HPDE6-E6E7 (cell line): ENCODE measurements at regions not wholly inside any gene's neighbourhood (a gene's known extent, or its start where the extent isn't known, plus 50 kb on each side); places are given as distances from the start of the nearest gene placed in this dataset.

Experiments
- DNase-seq: peaks from one replicate; pipeline ENCODE4 v3.0.0; 2011; ENCODE audit warnings: missing footprints; ENCODE audit errors: extremely low spot score

GRCh38 chr2:199629301-199629700 lies 171.6 kb upstream of the SATB2 start:
- no peak for DNase-seq

- DNase-seq: no peak
Measured at GRCh38 chr2:199627417-199627816, 169.7 kb upstream of the SATB2 start.

GRCh38 chr2:199624958-199625357 lies 167.2 kb upstream of the SATB2 start:
- no peak for DNase-seq

GRCh38 chr2:199612509-199613130 lies 154.9 kb upstream of the SATB2 start:
- no peak for DNase-seq

GRCh38 chr2:199607914-199608313 lies 150.2 kb upstream of the SATB2 start:
- no peak for DNase-seq

GRCh38 chr2:199606193-199606780 lies 148.5 kb upstream of the SATB2 start:
- no peak for DNase-seq

- no peak for DNase-seq
Measured at GRCh38 chr2:199603721-199604291, 146.1 kb upstream of the SATB2 start.

- no peak for DNase-seq
Measured at GRCh38 chr2:199602896-199603717, 145.4 kb upstream of the SATB2 start.

GRCh38 chr2:199602271-199602895 lies 144.6 kb upstream of the SATB2 start:
- no peak for DNase-seq

- no peak for DNase-seq
Measured at GRCh38 chr2:199596549-199596948, 138.8 kb upstream of the SATB2 start.

GRCh38 chr2:199594443-199594842 lies 136.7 kb upstream of the SATB2 start:
- no peak for DNase-seq

GRCh38 chr2:199591826-199592225 lies 134.1 kb upstream of the SATB2 start:
- DNase-seq: no peak

GRCh38 chr2:199590321-199591203 lies 132.8 kb upstream of the SATB2 start:
- no peak for DNase-seq

GRCh38 chr2:199589306-199589705 lies 131.6 kb upstream of the SATB2 start:
- DNase-seq: no peak

GRCh38 chr2:199588054-199588453 lies 130.3 kb upstream of the SATB2 start:
- no peak for DNase-seq

GRCh38 chr2:199586646-199587045 lies 128.9 kb upstream of the SATB2 start:
- DNase-seq: no peak

GRCh38 chr2:199583676-199584075 lies 125.9 kb upstream of the SATB2 start:
- DNase-seq: no peak

- no peak for DNase-seq
Measured at GRCh38 chr2:199581935-199582360, 124.2 kb upstream of the SATB2 start.

- DNase-seq: no peak
Measured at GRCh38 chr2:199581408-199581807, 123.7 kb upstream of the SATB2 start.

GRCh38 chr2:199575416-199575815 lies 117.7 kb upstream of the SATB2 start:
- DNase-seq: no peak

- no peak for DNase-seq
Measured at GRCh38 chr2:199572571-199572970, 114.8 kb upstream of the SATB2 start.
